IPS DF 6.9 (cell line): ENCODE measurements at regions not wholly inside any gene's neighbourhood (a gene's known extent, or its start where the extent isn't known, plus 50 kb on each side); places are given as distances from the start of the nearest gene placed in this dataset.

Source experiments
- DNase-seq: peaks from one replicate; pipeline ENCODE4 v3.0.0-alpha.2; 2013; ENCODE audit warnings: low read depth, low spot score
- H3K27ac ChIP-seq: one replicate; pipeline ENCODE4 v1.5.1; 2013; ENCODE audit warnings: low read length, control low read depth
- H3K27me3 ChIP-seq: 2 replicates; pipeline ENCODE4 v1.6.1; 2013; ENCODE audit warnings: mild to moderate bottlenecking, low read length; ENCODE audit not compliant: control insufficient read depth, insufficient read depth
- H3K36me3 ChIP-seq: 2 replicates; pipeline ENCODE4 v1.6.1; 2013; ENCODE audit warnings: low read length; ENCODE audit not compliant: control insufficient read depth, insufficient read depth
- H3K4me1 ChIP-seq: 2 replicates; pipeline ENCODE4 v1.6.1; 2013; ENCODE audit warnings: low read length; ENCODE audit not compliant: control insufficient read depth, insufficient read depth
- H3K4me3 ChIP-seq: 2 replicates; pipeline ENCODE4 v1.5.1; 2013; ENCODE audit warnings: mild to moderate bottlenecking, low read length
- H3K9me3 ChIP-seq: 2 replicates; pipeline ENCODE4 v1.6.1; 2013; ENCODE audit warnings: low read length, inconsistent platforms; ENCODE audit not compliant: control insufficient read depth, insufficient read depth
- WGBS: extraction: QIAGEN DNeasy Blood & Tissue Kit; methylation state at CpG from one replicate; pipeline ENCODE4 v1.1.7; 2013; ENCODE audit warnings: mixed read lengths, missing lambda C conversion rate; ENCODE audit not compliant: insufficient read length, insufficient coverage; 5-methylcytosine and 5-hydroxymethylcytosine counted together

DNA sequence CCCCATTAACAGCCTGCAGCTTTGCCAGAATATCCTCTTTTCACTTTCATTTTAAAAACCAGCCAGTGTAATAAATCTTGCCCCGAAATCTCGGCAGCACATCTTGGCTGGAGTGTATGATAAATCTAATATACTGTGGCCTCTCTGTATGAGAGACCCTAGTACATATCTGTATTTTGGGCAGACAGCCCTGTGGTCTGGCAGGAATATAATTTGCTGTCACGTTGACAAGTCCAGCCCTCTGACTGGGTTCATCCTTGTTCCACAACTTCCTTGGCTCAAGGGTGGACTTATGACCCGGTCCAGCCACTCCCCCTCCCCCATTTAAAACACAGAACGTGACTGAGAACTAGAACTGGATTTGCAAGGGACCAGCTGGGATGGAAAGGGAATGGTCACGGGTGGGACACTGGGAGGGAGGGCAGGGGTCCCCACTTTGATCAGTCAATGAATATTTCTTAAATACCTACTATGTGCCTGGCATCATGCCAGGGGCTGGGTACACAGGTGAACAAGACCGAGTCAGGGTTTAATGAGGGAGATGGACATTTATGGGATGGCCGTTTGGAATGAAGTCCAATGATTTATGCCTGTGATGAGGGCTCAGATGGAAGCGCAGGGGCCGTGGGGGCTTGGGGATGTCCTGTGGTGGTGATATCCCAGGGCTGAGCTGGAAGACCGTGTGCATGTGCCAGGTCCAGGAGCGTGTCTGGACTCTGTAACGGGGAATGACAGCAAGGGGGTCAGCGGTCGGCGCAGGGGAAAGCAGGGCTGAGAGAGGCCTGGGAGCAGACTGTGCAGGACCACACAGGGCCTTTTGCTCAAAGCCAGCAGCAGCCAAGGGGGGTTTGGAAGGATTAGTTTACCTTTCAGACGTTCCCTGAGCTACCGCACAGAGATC, 190.5 kb downstream of the PHETA1 start:
- no peaks in the 10 kb centered on the region for H3K36me3 ChIP-seq
- no peaks in the 10 kb centered on the region for H3K9me3 ChIP-seq
- H3K4me3 ChIP-seq = no peak overlapping the region
- no peak overlapping the region for H3K27ac ChIP-seq
- no peak for DNase-seq
- no peaks in the 10 kb centered on the region for H3K27me3 ChIP-seq
- no CpG with 5 or more reads among the region's 18 CpGs for WGBS
- H3K4me1 ChIP-seq = no peaks in the 10 kb centered on the region

DNA sequence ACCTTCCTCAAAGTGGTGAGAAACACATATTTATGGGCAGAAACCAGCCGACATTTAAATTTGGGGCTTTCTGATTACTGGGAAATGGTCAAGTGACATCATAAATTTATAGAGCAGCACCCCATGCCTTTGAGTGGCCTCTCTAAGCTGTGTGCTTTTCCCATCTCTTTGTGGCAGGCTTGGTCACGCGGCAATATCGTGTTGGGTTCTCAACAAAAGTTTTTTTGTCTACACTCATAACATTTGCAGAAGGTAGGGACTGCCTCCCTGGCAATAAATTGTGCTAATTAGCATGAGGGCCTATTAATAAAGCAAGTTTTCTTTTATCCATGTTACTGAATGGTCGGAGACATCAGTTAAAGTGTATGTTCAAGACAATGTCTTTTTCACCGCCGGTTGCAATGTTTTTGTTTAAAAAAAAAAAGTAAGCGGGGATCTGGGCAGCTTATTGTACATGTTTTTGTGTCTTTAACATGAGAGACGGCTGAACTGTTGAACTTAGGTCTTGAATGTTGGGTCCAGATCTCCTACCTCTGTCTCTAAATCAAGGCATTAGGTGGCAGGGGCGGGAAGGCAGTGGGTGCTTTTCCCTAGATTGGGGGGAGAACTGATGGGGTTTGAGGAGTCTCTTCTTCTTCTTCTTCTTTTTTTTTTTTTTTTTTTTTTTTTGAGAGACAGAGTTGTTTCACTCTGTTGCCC, 193.3 kb downstream of the PHETA1 start:
- Histone ChIP-seq H3K4me1 (no peaks in the 10 kb centered on the region), H3K9me3 (no peaks in the 10 kb centered on the region), H3K4me3 (no peak overlapping the region), H3K36me3 (no peaks in the 10 kb centered on the region), H3K27me3 (no peaks in the 10 kb centered on the region), H3K27ac (no peak overlapping the region)
- DNase-seq = no peak
- no CpG with 5 or more reads among the region's 10 CpGs for WGBS

- H3K27me3 ChIP-seq = no peaks in the 10 kb centered on the region
- no peak overlapping the region for H3K4me3 ChIP-seq
- H3K27ac ChIP-seq = no peak overlapping the region
- WGBS = no CpG with 5 or more reads among the region's 3 CpGs
- DNase-seq = no peak
- H3K9me3 ChIP-seq = no peaks in the 10 kb centered on the region
- no peaks in the 10 kb centered on the region for H3K4me1 ChIP-seq
- no peaks in the 10 kb centered on the region for H3K36me3 ChIP-seq
Observed at GRCh38 chr12:111174961-111175345, 193.9 kb downstream of the PHETA1 start.

- H3K9me3 ChIP-seq = no peaks in the 10 kb centered on the region
- DNase-seq = no peak
- H3K4me1 ChIP-seq = no peaks in the 10 kb centered on the region
- H3K4me3 ChIP-seq = no peak overlapping the region
- H3K36me3 ChIP-seq = no peaks in the 10 kb centered on the region
- no CpG with 5 or more reads among the region's 8 CpGs for WGBS
- no peaks in the 10 kb centered on the region for H3K27me3 ChIP-seq
- H3K27ac ChIP-seq = no peak overlapping the region
Observed at GRCh38 chr12:111174251-111174960, 194.5 kb downstream of the PHETA1 start.

DNA sequence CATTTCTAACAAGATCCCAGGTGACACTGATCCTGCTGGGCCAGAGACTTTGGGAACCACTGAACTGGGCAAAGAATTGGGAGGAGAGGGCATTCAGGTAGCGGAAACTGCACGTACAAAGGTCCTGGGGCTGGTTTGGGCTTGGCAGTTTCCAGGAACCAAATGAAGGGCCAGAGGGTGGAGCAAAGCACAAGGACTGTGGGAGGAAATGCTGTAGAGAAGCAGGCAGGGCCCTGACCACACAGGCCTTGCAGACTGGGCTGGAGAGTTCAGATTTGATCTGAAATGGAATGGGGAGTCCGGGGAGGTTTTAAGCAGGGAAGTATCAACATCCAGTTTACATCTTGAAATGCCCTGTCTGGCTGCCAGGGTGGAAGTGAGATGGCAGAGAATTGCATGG, 195.1 kb downstream of the PHETA1 start:
- WGBS = no CpG with 5 or more reads among the region's 3 CpGs
- Histone ChIP-seq H3K4me3 (no peak overlapping the region), H3K4me1 (no peaks in the 10 kb centered on the region), H3K36me3 (no peaks in the 10 kb centered on the region), H3K27ac (no peak overlapping the region), H3K27me3 (no peaks in the 10 kb centered on the region), H3K9me3 (no peaks in the 10 kb centered on the region)
- no peak for DNase-seq

DNA sequence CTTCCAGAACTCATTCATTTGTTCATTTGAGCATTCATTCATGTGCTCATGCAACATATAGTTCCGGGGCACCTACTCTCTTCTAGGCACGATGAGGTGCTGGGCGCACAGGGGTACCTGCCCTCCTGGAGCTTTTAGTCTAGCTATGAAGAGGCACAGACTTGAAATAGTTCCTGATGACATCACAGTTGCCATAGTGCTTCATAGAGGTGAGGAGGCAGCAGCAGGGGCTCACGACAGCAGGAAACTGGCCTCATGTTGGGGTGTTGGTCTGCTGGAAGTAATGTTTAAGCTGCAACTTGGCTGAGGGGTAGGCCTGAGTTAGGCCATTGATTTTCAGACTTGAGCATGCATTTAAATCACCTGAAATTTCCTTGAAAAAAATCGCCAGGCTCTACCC, 195.5 kb downstream of the PHETA1 start:
- Histone ChIP-seq H3K36me3 (no peaks in the 10 kb centered on the region), H3K27ac (no peak overlapping the region), H3K4me3 (no peak overlapping the region), H3K27me3 (no peaks in the 10 kb centered on the region), H3K9me3 (no peaks in the 10 kb centered on the region), H3K4me1 (no peaks in the 10 kb centered on the region)
- no peak for DNase-seq
- no CpG with 5 or more reads among the region's 5 CpGs for WGBS

DNA sequence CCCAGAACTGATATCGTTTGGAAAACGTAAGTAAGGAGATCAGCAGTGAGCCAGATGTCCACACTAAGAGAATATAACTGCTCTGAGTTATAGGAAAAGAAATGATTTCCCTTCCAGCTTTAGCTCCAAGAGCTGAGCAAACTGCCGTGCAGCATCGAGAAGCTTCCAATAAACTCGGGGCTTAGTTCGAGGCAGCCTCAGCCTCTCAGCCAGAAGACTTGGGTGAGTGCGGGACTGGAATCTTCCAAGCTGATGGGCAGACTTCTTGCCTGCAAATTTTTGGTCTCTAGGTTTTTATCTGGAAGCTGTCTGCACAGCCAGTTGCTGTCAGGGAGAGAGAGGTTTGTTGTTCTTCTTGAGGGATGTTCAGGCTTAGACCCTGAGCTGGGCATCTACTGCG, 196.1 kb downstream of the PHETA1 start:
- no peaks in the 10 kb centered on the region for H3K27me3 ChIP-seq
- H3K9me3 ChIP-seq = no peaks in the 10 kb centered on the region
- H3K36me3 ChIP-seq = no peaks in the 10 kb centered on the region
- H3K4me1 ChIP-seq = no peaks in the 10 kb centered on the region
- H3K27ac ChIP-seq = no peak overlapping the region
- no CpG with 5 or more reads among the region's 8 CpGs for WGBS
- H3K4me3 ChIP-seq = no peak overlapping the region
- no peak for DNase-seq

GRCh38 chr12:111171832-111172231, 197.1 kb downstream of the PHETA1 start:
- H3K27ac ChIP-seq = no peak overlapping the region
- no peak overlapping the region for H3K4me3 ChIP-seq
- H3K27me3 ChIP-seq = no peaks in the 10 kb centered on the region
- no peak for DNase-seq
- H3K36me3 ChIP-seq = no peaks in the 10 kb centered on the region
- no CpG with 5 or more reads among the region's 9 CpGs for WGBS
- H3K4me1 ChIP-seq = no peaks in the 10 kb centered on the region
- no peaks in the 10 kb centered on the region for H3K9me3 ChIP-seq

GRCh38 chr12:111171345-111171744, 197.6 kb downstream of the PHETA1 start:
- H3K27ac ChIP-seq = no peak overlapping the region
- H3K4me1 ChIP-seq = no peaks in the 10 kb centered on the region
- no peak overlapping the region for H3K4me3 ChIP-seq
- no CpG with 5 or more reads among the region's 9 CpGs for WGBS
- DNase-seq = no peak
- no peaks in the 10 kb centered on the region for H3K27me3 ChIP-seq
- H3K9me3 ChIP-seq = no peaks in the 10 kb centered on the region
- H3K36me3 ChIP-seq = no peaks in the 10 kb centered on the region

DNA sequence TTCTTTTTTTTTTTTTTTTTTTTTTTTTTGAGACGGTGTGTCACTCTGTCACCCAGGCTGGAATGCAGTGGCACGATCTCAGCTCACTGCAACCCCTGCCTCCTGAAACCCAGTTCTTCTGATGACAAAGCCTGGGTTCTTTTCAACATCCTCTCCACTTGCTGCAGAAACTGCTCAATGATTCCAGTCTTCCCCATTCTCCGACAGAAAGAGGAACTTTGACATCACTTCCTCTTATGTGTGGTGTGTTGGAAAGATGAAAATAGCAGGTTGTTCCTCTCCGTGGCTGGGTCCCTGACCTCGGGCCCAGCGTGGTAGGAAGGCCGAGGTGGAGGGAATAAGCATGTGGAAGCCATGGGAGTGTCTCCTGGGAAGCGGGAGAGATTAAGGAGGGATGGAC, 198.4 kb downstream of the PHETA1 start:
- Histone ChIP-seq H3K27me3 (no peaks in the 10 kb centered on the region), H3K4me3 (no peak overlapping the region)
- no peak for DNase-seq

More for the DNA sequence above, 198.4 kb downstream of the PHETA1 start:
- Histone ChIP-seq H3K36me3 (no peaks in the 10 kb centered on the region), H3K27ac (no peak overlapping the region), H3K4me1 (no peaks in the 10 kb centered on the region), H3K9me3 (no peaks in the 10 kb centered on the region)
- no CpG with 5 or more reads among the region's 8 CpGs for WGBS
